Right lobe of liver (tissue), 6 donors: ENCODE measurements at regions not wholly inside any gene's neighbourhood (a gene's known extent, or its start where the extent isn't known, plus 50 kb on each side); places are given as distances from the start of the nearest gene placed in this dataset.

ENCODE experiments used
- ATAC-seq, 4 donors: fragments of 200-7000 bp; cut with Tn5 transposase; one replicate each; pipeline ENCODE4 v1.9.1; 2020; ENCODE audit warnings: mild to moderate bottlenecking in 4 of 4, moderate library complexity in 4 of 4
- DNase-seq, 3 donors: peaks; one replicate each; pipeline ENCODE4 v3.0.0-alpha.2; 2020
- H3K27ac ChIP-seq, 3 donors: fragments of 200-600 bp; one replicate each; pipeline ENCODE4 v1.8.0; 2022
- H3K27me3 ChIP-seq, 2 donors: fragments of 200-600 bp; one replicate each; pipeline ENCODE4 v1.8.0; 2022
- H3K36me3 ChIP-seq, 4 donors: fragments of 200-600 bp; sonication (generic) in 1 of 4; one replicate each; pipeline versions ENCODE4 v1.5.1 to v1.8.0; 2017 to 2022; ENCODE audit warnings: control low read depth in 1 of 4
- H3K4me1 ChIP-seq, 4 donors: fragments of 200-600 bp; sonication (generic) in 1 of 4; one replicate each; pipeline versions ENCODE4 v1.5.1 to v1.8.0; 2017 to 2022; ENCODE audit warnings: control low read depth in 1 of 4
- H3K4me3 ChIP-seq, 3 donors: fragments of 200-600 bp; one replicate each; pipeline ENCODE4 v1.8.0; 2022
- H3K9me3 ChIP-seq, 4 donors: fragments of 200-600 bp; sonication (generic) in 1 of 4; one replicate each; pipeline versions ENCODE4 v1.5.1 to v1.8.0; 2017 to 2022; ENCODE audit warnings: control low read depth in 1 of 4
- CTCF ChIP-seq, 4 donors: fragments of 200-600 bp in 3 of 4; fragments of 450-650 bp in 1 of 4; IDR thresholded peaks; one replicate each; pipeline versions ENCODE4 v1.5.1 to v1.8.0; 2016 to 2022; ENCODE audit warnings: antibody characterized with exemption in 4 of 4, mild to moderate bottlenecking in 2 of 4
- POLR2A ChIP-seq: fragments of 450-650 bp; IDR thresholded peaks from one replicate; pipeline ENCODE4 v1.6.1; 2017; ENCODE audit warnings: antibody characterized with exemption, mild to moderate bottlenecking
- WGBS: methylation state at CpG from one replicate; pipeline ENCODE4 v1.1.6; 2018; ENCODE audit warnings: low coverage, low lambda C conversion rate; ENCODE audit not compliant: insufficient coverage; ENCODE audit errors: missing lambda C conversion rate; 5-methylcytosine and 5-hydroxymethylcytosine counted together
- intact Hi-C, 2 donors: fragments of 100-400 bp; cut with DNase I; formaldehyde crosslinking; loops; one replicate each; pipeline versions ENCODE4 v1.11.2 to v1.14.1; 2022
- donor health status: DM: no; HTN: yes; CAD: no.
- donor health status: DM: no; HTN: no; CAD: no.
- donor health status: DM: no; HTN: no; CAD: no.
- donor health status: DM: no; HTN: yes; CAD: no.
- donor health status: DM: no; HTN: yes; CAD: no.

- H3K4me1 ChIP-seq = no peaks in the 10 kb centered on the region
- intact Hi-C loops = no loop called here
- WGBS = 59% methylated on average over 5 of the region's 5 CpGs
- H3K36me3 ChIP-seq = no peaks in the 10 kb centered on the region
- H3K27me3 ChIP-seq = no peaks in the 10 kb centered on the region
- H3K27ac ChIP-seq = no peak overlapping the region
- ATAC-seq = no peak
- no peak overlapping the region for H3K4me3 ChIP-seq
- no peaks in the 10 kb centered on the region for H3K9me3 ChIP-seq
- DNase-seq = no peak
- TF ChIP-seq CTCF (IDR thresholded peaks at IDR 0.05) (no peak), POLR2A (no peak)
Observed at GRCh38 chr16:64869781-64870180, 252.1 kb downstream of the CDH11 start.

- ATAC-seq (no peak), DNase-seq (no peak)
- Histone ChIP-seq H3K4me1 (no peaks in the 10 kb centered on the region), H3K27ac (no peak overlapping the region), H3K27me3 (no peaks in the 10 kb centered on the region), H3K9me3 (no peaks in the 10 kb centered on the region), H3K4me3 (no peak overlapping the region), H3K36me3 (no peaks in the 10 kb centered on the region)
- WGBS = 18% methylated on average over 2 of the region's 2 CpGs
- intact Hi-C loops = no loop called here
- no peak for TF ChIP-seq POLR2A
- no peak for TF ChIP-seq CTCF (IDR thresholded peaks at IDR 0.05)
Observed at GRCh38 chr16:64866021-64866420, 255.8 kb downstream of the CDH11 start.

- no peak for ATAC-seq
- 60% methylated on average over 2 of the region's 2 CpGs for WGBS
Observed at GRCh38 chr16:64865069-64865696, 256.7 kb downstream of the CDH11 start.

GRCh38 chr16:64864232-64864809 is 257.5 kb downstream of the CDH11 start:
- intact Hi-C loops = no loop called here
- Histone ChIP-seq H3K36me3 (no peaks in the 10 kb centered on the region), H3K4me1 (no peaks in the 10 kb centered on the region), H3K27ac (no peak overlapping the region), H3K27me3 (no peaks in the 10 kb centered on the region), H3K4me3 (no peak overlapping the region), H3K9me3 (no peaks in the 10 kb centered on the region)
- TF ChIP-seq POLR2A = no peak
- no peak for TF ChIP-seq CTCF (IDR thresholded peaks at IDR 0.05)
- ATAC-seq (no peak), DNase-seq (no peak)
- 24% methylated on average over 5 of the region's 5 CpGs for WGBS

More at GRCh38 chr16:64865069-64865696, 256.7 kb downstream of the CDH11 start:
- H3K27ac ChIP-seq = no peak overlapping the region
- no peaks in the 10 kb centered on the region for H3K36me3 ChIP-seq
- no peaks in the 10 kb centered on the region for H3K4me1 ChIP-seq
- no peaks in the 10 kb centered on the region for H3K27me3 ChIP-seq
- H3K9me3 ChIP-seq = no peaks in the 10 kb centered on the region
- DNase-seq = no peak
- no peak overlapping the region for H3K4me3 ChIP-seq
- TF ChIP-seq POLR2A (no peak), CTCF (IDR thresholded peaks at IDR 0.05) (no peak)
- intact Hi-C loops = no loop called here
